GM18520 (cell line): ENCODE measurements at regions not wholly inside any gene's neighbourhood (a gene's known extent, or its start where the extent isn't known, plus 50 kb on each side); places are given as distances from the start of the nearest gene placed in this dataset.
"Not testable (repeated sequence)": the region's sequence is repeated elsewhere in the genome, so short reads cannot be mapped to it uniquely, and the experiment has no call there.

Source experiments
- ATAC-seq: cut with Tn5 transposase; IDR thresholded peaks from one replicate; pipeline ENCODE4 v1.9.1; 2021; ENCODE audit not compliant: unreplicated experiment

DNA sequence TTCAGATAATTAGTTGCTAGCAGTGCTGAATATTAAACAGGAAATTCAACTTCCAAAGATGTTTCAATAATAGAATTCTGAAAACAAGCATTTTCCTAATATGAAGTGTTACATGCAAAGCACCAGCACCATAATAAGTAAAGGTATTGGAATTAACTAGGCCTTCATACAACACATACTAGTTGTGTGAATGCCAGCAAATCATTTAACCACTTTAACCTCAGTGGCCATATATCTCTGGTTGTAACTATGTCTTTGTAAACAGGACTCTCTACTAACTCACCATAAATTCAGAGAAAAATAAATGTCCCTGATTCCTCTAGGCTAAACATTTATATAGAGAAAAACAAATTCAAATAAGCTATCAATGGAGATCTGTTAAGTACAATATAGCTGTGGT lies 65.1 kb upstream of the NBPF26 start:
- not testable (repeated sequence) for ATAC-seq

GRCh38 chr1:120659133-120659532 lies 64.6 kb upstream of the NBPF26 start:
- ATAC-seq: not testable (repeated sequence)

- ATAC-seq: not testable (repeated sequence)
These were observed 59.1 kb upstream of the NBPF26 start for GRCh38 chr1:120664376-120665249.

DNA sequence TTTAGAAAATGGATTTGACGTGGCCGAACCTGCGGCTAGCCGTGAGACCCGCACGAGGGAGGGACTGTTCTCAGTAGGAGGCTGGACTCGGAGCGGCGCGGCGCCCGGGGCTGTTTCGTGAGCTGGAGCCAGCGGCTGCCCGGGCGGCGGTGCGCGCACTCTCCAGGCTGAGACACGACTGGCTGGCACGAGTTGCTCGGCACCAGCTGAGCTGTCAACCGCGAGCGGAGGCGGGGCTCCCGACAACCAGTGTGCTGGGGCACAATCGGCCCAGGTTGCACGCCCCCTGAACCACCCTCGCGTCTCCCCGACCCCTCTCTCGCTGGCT lies 58.5 kb upstream of the NBPF26 start:
- ATAC-seq: peak; percentile 74

DNA sequence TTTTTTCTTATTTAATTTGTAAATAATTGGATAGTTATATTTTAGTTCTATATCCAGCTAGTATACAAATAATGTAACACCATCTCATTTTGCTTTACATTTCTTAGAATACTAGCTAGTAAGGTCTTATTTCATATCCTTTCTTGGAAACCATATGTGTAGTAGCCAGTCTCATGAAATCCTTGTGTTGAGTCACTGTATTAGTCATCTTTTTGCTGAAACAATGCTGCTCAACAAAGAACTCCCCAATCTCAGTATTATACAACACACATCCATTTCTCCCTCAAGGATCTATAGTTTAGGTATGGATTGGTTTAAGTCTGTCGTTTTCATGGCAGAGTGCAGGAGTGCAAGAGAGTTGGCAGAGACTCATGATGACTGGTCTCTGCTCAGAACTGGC lies 55.6 kb upstream of the NBPF26 start:
- not testable (repeated sequence) for ATAC-seq
